Stomach smooth muscle (tissue), 2 donors: ENCODE measurements at regions not wholly inside any gene's neighbourhood (a gene's known extent, or its start where the extent isn't known, plus 50 kb on each side); places are given as distances from the start of the nearest gene placed in this dataset.
"Not testable (repeated sequence)": the region's sequence is repeated elsewhere in the genome, so short reads cannot be mapped to it uniquely, and the experiment has no call there.

Experiments used
- H3K27ac ChIP-seq: one replicate; pipeline ENCODE4 v1.7.0; 2013; ENCODE audit warnings: mild to moderate bottlenecking, low read length, inconsistent platforms
- H3K27me3 ChIP-seq, 2 donors: one replicate each; pipeline ENCODE4 v1.7.0; 2013; ENCODE audit warnings: low read length in 2 of 2; ENCODE audit not compliant: insufficient read depth in 2 of 2, control insufficient read depth in 1 of 2
- H3K36me3 ChIP-seq, 2 donors: one replicate each; pipeline ENCODE4 v1.7.0; 2013; ENCODE audit warnings: low read length in 2 of 2; ENCODE audit not compliant: control insufficient read depth in 2 of 2, insufficient read depth in 2 of 2
- H3K4me1 ChIP-seq: one replicate; pipeline ENCODE4 v1.7.0; 2013; ENCODE audit warnings: low read length; ENCODE audit not compliant: control insufficient read depth, insufficient read depth
- H3K4me3 ChIP-seq, 2 donors: one replicate each; pipeline ENCODE4 v1.7.0; 2013; ENCODE audit warnings: low read length in 2 of 2
- H3K9ac ChIP-seq, 2 donors: one replicate each; pipeline ENCODE4 v1.7.0; 2013; ENCODE audit warnings: low read length in 2 of 2, mild to moderate bottlenecking in 1 of 2
- H3K9me3 ChIP-seq, 2 donors: one replicate each; pipeline ENCODE4 v1.7.0; 2013; ENCODE audit warnings: low read length in 2 of 2; ENCODE audit not compliant: control insufficient read depth in 2 of 2
- donor health status: healthy.
- donor health status: Pancreatic carcinoma.

- H3K9ac ChIP-seq: no peak overlapping the region
- no peak overlapping the region for H3K27ac ChIP-seq
- no peaks in the 10 kb centered on the region for H3K4me1 ChIP-seq
- H3K36me3 ChIP-seq: no peaks in the 10 kb centered on the region
- no peak overlapping the region for H3K4me3 ChIP-seq
- no peaks in the 10 kb centered on the region for H3K9me3 ChIP-seq
- H3K27me3 ChIP-seq: no peaks in the 10 kb centered on the region
Measured at GRCh38 chr2:78734221-78734620, 291.3 kb upstream of the REG3G start.

DNA sequence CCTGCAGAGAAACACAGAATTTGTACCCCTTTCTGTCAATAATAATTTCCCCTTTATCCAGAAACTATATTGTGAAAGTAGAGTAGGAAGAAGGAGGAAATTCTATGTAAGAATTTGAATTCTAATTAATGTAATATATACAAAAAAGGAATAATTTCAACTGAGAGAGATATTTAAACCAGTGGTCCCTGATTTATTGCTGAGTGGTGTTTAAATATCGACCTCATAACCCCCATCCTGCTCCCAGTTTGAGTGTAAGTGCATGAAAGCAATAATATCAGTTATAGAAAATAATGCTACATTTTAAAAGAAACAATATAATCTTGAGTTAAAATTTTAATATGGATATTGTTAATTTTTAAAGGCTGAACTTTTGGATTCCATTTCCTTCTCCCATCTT lies 286.2 kb upstream of the REG3G start:
- no peaks in the 10 kb centered on the region for H3K27me3 ChIP-seq
- no peak overlapping the region for H3K4me3 ChIP-seq
- no peaks in the 10 kb centered on the region for H3K36me3 ChIP-seq
- no peak overlapping the region for H3K9ac ChIP-seq
- no peaks in the 10 kb centered on the region for H3K4me1 ChIP-seq
- H3K9me3 ChIP-seq: no peaks in the 10 kb centered on the region
- H3K27ac ChIP-seq: no peak overlapping the region

DNA sequence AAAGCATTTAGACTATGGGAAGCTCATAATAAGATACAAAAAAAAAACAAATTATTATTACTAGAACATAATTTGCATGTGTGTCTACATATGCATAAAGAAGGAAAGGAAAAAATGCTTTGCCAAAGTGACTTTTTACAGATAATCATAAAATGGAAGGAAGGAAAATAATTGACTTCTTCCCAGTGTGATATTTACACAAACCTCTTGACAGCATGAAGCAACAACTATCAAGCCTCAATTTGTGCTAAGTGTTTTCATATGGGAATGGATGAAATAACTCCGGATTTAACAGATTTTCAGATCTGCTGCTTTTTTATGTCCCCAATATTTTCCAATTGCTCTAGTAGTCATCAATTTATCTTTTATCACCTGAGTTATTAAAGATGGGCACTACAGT lies 275.9 kb upstream of the REG3G start:
- Histone ChIP-seq H3K9ac (no peak overlapping the region), H3K27ac (no peak overlapping the region), H3K36me3 (no peaks in the 10 kb centered on the region), H3K27me3 (no peaks in the 10 kb centered on the region), H3K4me3 (no peak overlapping the region), H3K4me1 (no peaks in the 10 kb centered on the region), H3K9me3 (no peaks in the 10 kb centered on the region)

DNA sequence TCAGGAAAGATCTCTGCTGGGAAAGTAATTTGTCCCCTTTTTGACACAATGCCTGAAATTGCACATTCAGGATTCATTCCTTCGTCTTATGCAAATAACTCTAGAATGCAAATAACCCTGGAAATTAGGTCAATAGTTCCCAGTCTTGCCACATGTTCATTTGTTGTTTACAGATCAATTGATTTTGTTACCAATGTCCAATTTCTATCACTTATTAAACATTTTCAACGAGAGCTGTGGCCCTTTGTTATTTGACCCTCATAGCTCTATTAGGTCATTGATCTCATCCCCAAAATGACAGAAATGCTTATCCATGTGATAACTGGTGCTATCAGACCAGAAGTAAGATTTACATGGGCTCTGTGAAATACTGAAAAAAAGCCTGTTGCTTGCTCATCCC lies 275.3 kb upstream of the REG3G start:
- H3K4me1 ChIP-seq: no peaks in the 10 kb centered on the region
- H3K4me3 ChIP-seq: no peak overlapping the region
- H3K27me3 ChIP-seq: no peaks in the 10 kb centered on the region
- no peak overlapping the region for H3K27ac ChIP-seq
- no peaks in the 10 kb centered on the region for H3K9me3 ChIP-seq
- H3K36me3 ChIP-seq: no peaks in the 10 kb centered on the region
- H3K9ac ChIP-seq: no peak overlapping the region

GRCh38 chr2:78754930-78755329 lies 270.6 kb upstream of the REG3G start:
- no peaks in the 10 kb centered on the region for H3K4me1 ChIP-seq
- H3K9me3 ChIP-seq: no peaks in the 10 kb centered on the region
- H3K36me3 ChIP-seq: no peaks in the 10 kb centered on the region
- no peaks in the 10 kb centered on the region for H3K27me3 ChIP-seq
- no peak overlapping the region for H3K27ac ChIP-seq
- no peak overlapping the region for H3K4me3 ChIP-seq
- no peak overlapping the region for H3K9ac ChIP-seq

GRCh38 chr2:78757191-78757590 lies 268.3 kb upstream of the REG3G start:
- Histone ChIP-seq H3K4me1 (no peaks in the 10 kb centered on the region), H3K9me3 (peaks cover 0 to 4% of the 10 kb centered on the region in 2 donors), H3K27ac (no peak overlapping the region), H3K27me3 (no peaks in the 10 kb centered on the region), H3K9ac (no peak overlapping the region), H3K4me3 (no peak overlapping the region), H3K36me3 (no peaks in the 10 kb centered on the region)

DNA sequence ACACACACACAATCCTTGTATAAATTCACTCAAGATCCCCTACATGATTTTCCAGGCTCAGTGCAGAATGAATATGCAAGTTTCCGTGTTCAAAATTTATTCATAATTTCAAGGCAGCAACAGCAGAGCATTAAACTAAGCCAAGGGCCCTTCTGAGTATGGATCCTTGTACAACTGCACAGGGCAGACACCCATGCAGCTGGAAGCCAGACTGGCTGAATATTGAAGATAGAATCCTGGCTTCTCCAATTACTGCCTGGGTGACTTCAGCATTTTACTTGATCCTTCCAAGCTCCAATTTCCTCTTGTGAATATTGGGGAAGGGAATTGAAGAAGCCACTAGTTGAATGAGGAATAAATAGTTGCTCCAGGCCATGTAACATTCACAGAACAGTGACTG lies 267.9 kb upstream of the REG3G start:
- no peak overlapping the region for H3K9ac ChIP-seq
- no peaks in the 10 kb centered on the region for H3K27me3 ChIP-seq
- H3K36me3 ChIP-seq: no peaks in the 10 kb centered on the region
- H3K4me1 ChIP-seq: no peaks in the 10 kb centered on the region
- H3K4me3 ChIP-seq: no peak overlapping the region
- H3K9me3 ChIP-seq: peaks cover 0 to 4% of the 10 kb centered on the region in 2 donors
- no peak overlapping the region for H3K27ac ChIP-seq

DNA sequence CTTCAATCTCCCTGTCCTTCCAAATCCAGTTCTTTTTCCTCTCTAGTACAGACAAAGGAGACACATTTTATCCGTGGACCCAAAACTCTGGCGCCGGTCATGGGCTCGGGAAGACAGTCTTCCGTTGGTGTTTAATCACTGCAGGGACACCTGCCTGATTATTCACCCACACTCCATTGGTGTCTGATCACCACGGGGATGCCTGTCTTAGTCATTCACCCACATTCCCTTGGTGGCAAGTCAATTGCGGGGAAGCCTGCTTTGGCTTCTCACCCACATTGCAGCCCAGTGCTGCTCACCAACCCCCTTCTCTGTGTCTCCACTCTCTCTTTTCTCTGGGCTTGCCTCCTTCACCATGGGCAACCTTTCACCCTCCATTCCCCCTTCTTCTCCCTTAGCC lies 266.7 kb upstream of the REG3G start:
- not testable (repeated sequence) for H3K9ac ChIP-seq, H3K9me3 ChIP-seq, H3K4me3 ChIP-seq, H3K36me3 ChIP-seq, H3K27me3 ChIP-seq, H3K27ac ChIP-seq, H3K4me1 ChIP-seq

GRCh38 chr2:78766459-78766858 lies 259.0 kb upstream of the REG3G start:
- no peaks in the 10 kb centered on the region for H3K4me1 ChIP-seq
- peaks cover 0 to 4% of the 10 kb centered on the region in 2 donors for H3K9me3 ChIP-seq
- no peaks in the 10 kb centered on the region for H3K27me3 ChIP-seq
- no peaks in the 10 kb centered on the region for H3K36me3 ChIP-seq
- no peak overlapping the region for H3K27ac ChIP-seq
- no peak overlapping the region for H3K9ac ChIP-seq
- H3K4me3 ChIP-seq: no peak overlapping the region

DNA sequence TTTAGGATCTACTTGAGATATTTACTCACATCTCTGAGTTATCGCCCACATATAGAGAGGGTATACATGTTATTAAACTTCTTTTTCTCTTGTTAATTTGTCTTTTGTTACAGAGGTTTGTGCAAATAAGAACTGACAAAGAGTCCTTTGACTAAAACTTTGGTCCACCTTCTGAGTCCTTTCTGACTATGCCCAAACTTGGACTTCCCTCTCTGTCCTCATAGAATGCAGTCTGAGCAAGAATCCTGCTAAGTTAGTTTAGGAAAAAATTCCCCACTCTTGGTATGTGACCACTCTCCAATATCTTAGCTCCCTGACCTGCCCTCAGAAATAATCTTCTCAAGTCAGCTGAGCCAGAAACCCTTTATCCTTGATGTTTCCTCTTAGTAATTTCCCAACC lies 257.5 kb upstream of the REG3G start:
- no peak overlapping the region for H3K27ac ChIP-seq
- no peak overlapping the region for H3K4me3 ChIP-seq
- no peaks in the 10 kb centered on the region for H3K4me1 ChIP-seq
- H3K36me3 ChIP-seq: no peaks in the 10 kb centered on the region
- no peaks in the 10 kb centered on the region for H3K9me3 ChIP-seq
- H3K9ac ChIP-seq: no peak overlapping the region
- no peaks in the 10 kb centered on the region for H3K27me3 ChIP-seq

GRCh38 chr2:78775291-78775690 lies 250.2 kb upstream of the REG3G start:
- Histone ChIP-seq H3K4me1 (no peaks in the 10 kb centered on the region), H3K9ac (no peak overlapping the region), H3K9me3 (no peaks in the 10 kb centered on the region), H3K4me3 (no peak overlapping the region), H3K36me3 (no peaks in the 10 kb centered on the region), H3K27ac (no peak overlapping the region), H3K27me3 (no peaks in the 10 kb centered on the region)
